Gastroesophageal sphincter (tissue), 4 donors: ENCODE measurements at regions not wholly inside any gene's neighbourhood (a gene's known extent, or its start where the extent isn't known, plus 50 kb on each side); places are given as distances from the start of the nearest gene placed in this dataset.

ENCODE experiments used
- ATAC-seq: fragments of 150-250 bp; one replicate; pipeline ENCODE4 v1.9.1; 2016; ENCODE audit warnings: mild to moderate bottlenecking, moderate library complexity
- H3K27ac ChIP-seq, 4 donors: fragments of 200-600 bp; sonication (generic) in 3 of 4; 1 replicate in 3 of 4; 2 replicates in 1 of 4; pipeline ENCODE4 v1.5.1; 2016 to 2019
- H3K27me3 ChIP-seq: fragments of 200-600 bp; sonication (generic); one replicate; pipeline ENCODE4 v1.5.1; 2019
- H3K36me3 ChIP-seq, 2 donors: fragments of 200-600 bp; sonication (generic); one replicate each; pipeline ENCODE4 v1.5.1; 2019; ENCODE audit warnings: control low read depth in 1 of 2
- H3K4me1 ChIP-seq, 3 donors: fragments of 200-600 bp; sonication (generic); 1 replicate in 2 of 3; 2 replicates in 1 of 3; pipeline ENCODE4 v1.5.1; 2016 to 2019; ENCODE audit warnings: control low read depth in 2 of 3
- H3K4me3 ChIP-seq, 2 donors: fragments of 200-600 bp; sonication (generic); one replicate each; pipeline ENCODE4 v1.5.1; 2019; ENCODE audit warnings: mild to moderate bottlenecking in 1 of 2, moderate library complexity in 1 of 2
- H3K9me3 ChIP-seq, 3 donors: fragments of 200-600 bp; sonication (generic); one replicate each; pipeline ENCODE4 v1.5.1; 2017 to 2019; ENCODE audit warnings: control low read depth in 2 of 3
- EP300 ChIP-seq: sonication (generic); formaldehyde crosslinking; IDR thresholded peaks from one replicate; pipeline ENCODE4 v1.6.1; 2017; ENCODE audit warnings: antibody characterized with exemption, mild to moderate bottlenecking
- POLR2A ChIP-seq, 2 donors: fragments of 450-650 bp; IDR thresholded peaks; one replicate each; pipeline ENCODE4 v1.6.1; 2017; ENCODE audit warnings: antibody characterized with exemption in 2 of 2, mild to moderate bottlenecking in 2 of 2, moderate library complexity in 1 of 2
- POLR2AphosphoS5 ChIP-seq: sonication (generic); formaldehyde crosslinking; IDR thresholded peaks from one replicate; pipeline ENCODE4 v1.6.1; 2017; ENCODE audit warnings: antibody characterized with exemption
- WGBS, 2 donors: methylation state at CpG; one replicate each; pipeline ENCODE4 v1.1.5; 2018; ENCODE audit warnings: low coverage in 1 of 2; 5-methylcytosine and 5-hydroxymethylcytosine counted together
- TF ChIP-seq, protein P1 (sequence below), 4 experiments: fragments of 200-600 bp in 2 of 4; fragments of 450-650 bp in 2 of 4; sonication (generic) in 1 of 4; IDR thresholded peaks; one replicate each; pipeline ENCODE4 v1.5.1; 2017 to 2019; ENCODE audit warnings: antibody characterized with exemption in 4 of 4, mild to moderate bottlenecking in 2 of 4, moderate library complexity in 2 of 4

DNA sequence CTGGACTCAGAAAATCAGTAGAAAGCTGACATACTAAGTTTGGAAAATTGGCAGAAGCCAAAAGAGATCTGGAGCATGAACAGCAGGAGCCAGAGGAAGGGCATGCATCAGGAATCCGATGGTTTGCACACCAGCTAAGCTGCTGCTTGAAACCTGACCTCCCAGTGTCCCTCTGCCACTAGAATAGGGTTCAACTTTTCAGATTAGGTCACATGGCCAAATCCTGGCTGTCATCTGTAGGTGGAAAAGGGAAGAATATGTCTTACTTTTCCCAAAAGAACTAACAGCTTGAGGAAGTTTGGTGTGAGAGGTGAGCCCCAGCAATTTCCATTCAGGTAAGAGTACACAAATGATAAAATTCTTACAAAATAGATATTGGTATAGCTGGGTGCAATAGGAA, 732.6 kb downstream of the RERGL start:
- Histone ChIP-seq H3K27ac (no peak overlapping the region), H3K9me3 (no peaks in the 10 kb centered on the region), H3K4me3 (no peak overlapping the region), H3K4me1 (no peaks in the 10 kb centered on the region), H3K36me3 (no peaks in the 10 kb centered on the region), H3K27me3 (no peaks in the 10 kb centered on the region)
- TF ChIP-seq POLR2AphosphoS5 (no peak), POLR2A (IDR thresholded peaks at IDR 0.05) (no peak), EP300 (no peak)
- TF ChIP-seq, protein P1, sequence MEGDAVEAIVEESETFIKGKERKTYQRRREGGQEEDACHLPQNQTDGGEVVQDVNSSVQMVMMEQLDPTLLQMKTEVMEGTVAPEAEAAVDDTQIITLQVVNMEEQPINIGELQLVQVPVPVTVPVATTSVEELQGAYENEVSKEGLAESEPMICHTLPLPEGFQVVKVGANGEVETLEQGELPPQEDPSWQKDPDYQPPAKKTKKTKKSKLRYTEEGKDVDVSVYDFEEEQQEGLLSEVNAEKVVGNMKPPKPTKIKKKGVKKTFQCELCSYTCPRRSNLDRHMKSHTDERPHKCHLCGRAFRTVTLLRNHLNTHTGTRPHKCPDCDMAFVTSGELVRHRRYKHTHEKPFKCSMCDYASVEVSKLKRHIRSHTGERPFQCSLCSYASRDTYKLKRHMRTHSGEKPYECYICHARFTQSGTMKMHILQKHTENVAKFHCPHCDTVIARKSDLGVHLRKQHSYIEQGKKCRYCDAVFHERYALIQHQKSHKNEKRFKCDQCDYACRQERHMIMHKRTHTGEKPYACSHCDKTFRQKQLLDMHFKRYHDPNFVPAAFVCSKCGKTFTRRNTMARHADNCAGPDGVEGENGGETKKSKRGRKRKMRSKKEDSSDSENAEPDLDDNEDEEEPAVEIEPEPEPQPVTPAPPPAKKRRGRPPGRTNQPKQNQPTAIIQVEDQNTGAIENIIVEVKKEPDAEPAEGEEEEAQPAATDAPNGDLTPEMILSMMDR (IDR thresholded peaks at IDR 0.05) = no peak
- ATAC-seq = no peak
- 43 to 47% methylated on average over 1 of the region's 1 CpG for WGBS, 2 donors

DNA sequence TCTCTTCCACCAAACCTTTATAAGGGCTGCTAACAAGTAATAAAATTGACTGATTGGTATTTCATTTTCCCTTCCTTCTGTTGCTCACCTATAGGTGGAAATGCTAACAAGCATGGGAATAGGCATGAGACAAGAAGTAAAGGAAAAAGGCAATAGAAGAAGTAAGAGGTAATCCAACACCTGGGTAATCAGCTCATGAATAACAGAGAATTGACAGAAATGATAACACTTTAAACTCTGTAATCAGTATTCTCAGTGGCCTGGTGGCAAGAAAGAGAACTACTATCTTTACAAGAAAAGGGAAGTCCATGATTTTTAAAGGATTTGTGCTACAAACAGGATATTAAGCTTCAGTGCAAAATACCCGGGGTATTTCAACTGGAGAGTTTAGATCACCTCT, 737.8 kb downstream of the RERGL start:
- TF ChIP-seq POLR2AphosphoS5 (no peak), EP300 (no peak), POLR2A (IDR thresholded peaks at IDR 0.05) (no peak)
- TF ChIP-seq, protein P1 (IDR thresholded peaks at IDR 0.05) = no peak
- no peak for ATAC-seq
- 59 to 75% methylated on average over 1 of the region's 1 CpG for WGBS, 2 donors

DNA sequence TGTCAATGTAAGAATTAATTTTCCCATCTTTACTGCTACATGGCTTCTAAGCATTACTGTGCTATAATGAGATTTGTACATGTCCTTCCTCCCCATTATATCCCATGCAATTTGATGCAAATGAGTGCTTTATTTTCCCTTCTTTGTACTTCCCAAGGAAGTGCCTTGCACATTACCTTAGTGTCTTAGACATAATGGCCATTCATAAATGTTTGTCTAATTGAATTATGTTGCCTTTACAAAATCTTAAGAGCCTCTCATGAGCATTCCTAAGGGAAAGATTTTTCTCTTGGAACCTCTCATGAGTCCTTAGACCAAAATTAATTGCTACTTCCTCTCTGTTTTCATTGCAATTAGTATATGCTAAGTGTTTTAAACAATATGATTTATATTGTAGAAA, 741.7 kb downstream of the RERGL start:
- Histone ChIP-seq H3K27ac (no peak overlapping the region), H3K4me3 (no peak overlapping the region), H3K27me3 (no peaks in the 10 kb centered on the region), H3K4me1 (no peaks in the 10 kb centered on the region), H3K9me3 (no peaks in the 10 kb centered on the region), H3K36me3 (no peaks in the 10 kb centered on the region)
- TF ChIP-seq EP300 = no peak
- TF ChIP-seq, protein P1 (IDR thresholded peaks at IDR 0.05) = no peak
- TF ChIP-seq POLR2A (IDR thresholded peaks at IDR 0.05) = no peak
- no peak for TF ChIP-seq POLR2AphosphoS5
- ATAC-seq = no peak

More for the DNA sequence above, 737.8 kb downstream of the RERGL start:
- H3K36me3 ChIP-seq = no peaks in the 10 kb centered on the region
- no peaks in the 10 kb centered on the region for H3K4me1 ChIP-seq
- H3K4me3 ChIP-seq = no peak overlapping the region
- no peaks in the 10 kb centered on the region for H3K9me3 ChIP-seq
- no peaks in the 10 kb centered on the region for H3K27me3 ChIP-seq
- H3K27ac ChIP-seq = no peak overlapping the region

DNA sequence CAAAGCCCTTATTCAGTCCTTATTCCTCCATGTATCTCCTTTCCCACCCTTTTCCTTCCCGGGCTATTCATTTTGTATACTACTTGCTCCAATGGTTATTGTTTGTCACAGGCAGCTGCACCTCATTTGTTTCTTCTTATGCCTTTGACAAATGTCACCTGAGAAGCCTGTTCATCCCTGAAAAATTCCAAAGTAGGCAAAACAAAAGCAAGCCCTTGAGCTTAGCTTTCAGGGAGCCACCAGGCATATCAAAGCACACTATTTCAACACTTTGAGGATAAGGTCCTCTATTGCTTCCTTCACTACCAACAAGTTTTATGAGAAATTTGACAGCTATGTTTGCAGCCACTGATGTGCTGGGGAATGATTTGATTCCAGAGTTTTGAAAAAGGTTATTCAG, 738.7 kb upstream of the LMO3 start:
- H3K27ac ChIP-seq = no peak overlapping the region
- H3K4me3 ChIP-seq = no peak overlapping the region
- TF ChIP-seq, protein P1 (IDR thresholded peaks at IDR 0.05) = no peak
- TF ChIP-seq POLR2AphosphoS5 (no peak), POLR2A (IDR thresholded peaks at IDR 0.05) (no peak), EP300 (no peak)
- no peaks in the 10 kb centered on the region for H3K4me1 ChIP-seq
- WGBS, 2 donors = 73% methylated on average over 1 of the region's 1 CpG; no CpG with 5 or more reads in 1 of the 2 donors
- H3K36me3 ChIP-seq = no peaks in the 10 kb centered on the region
- no peak for ATAC-seq
- no peaks in the 10 kb centered on the region for H3K9me3 ChIP-seq
- H3K27me3 ChIP-seq = no peaks in the 10 kb centered on the region

DNA sequence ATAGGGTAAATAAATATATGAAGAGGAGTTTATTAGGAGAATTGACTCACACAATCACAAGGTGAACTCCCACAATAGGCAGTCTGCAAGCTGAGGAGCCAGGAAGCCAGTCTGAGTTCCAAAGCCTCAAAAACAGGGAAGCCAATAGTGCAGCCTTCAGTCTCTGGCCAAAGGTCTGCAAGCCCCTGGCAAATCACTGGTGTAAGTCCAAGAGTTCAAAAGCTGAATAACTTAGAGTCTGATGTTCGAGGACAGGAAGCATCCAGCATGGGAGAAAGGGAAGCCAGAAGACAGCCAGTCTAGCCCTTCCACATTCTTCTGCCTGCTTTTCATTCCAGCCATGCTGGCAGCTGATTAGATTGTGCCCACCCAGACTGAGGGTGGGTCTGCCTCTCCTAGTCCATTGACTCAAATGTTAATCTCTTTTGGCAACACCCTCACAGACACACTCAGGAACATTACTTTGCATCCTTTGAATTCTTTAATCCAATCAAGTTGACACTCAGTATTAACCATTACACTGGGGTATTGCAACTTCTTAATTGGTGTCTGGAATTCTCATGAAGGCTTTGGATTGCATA, 736.5 kb upstream of the LMO3 start:
- ATAC-seq = no peak
- Histone ChIP-seq H3K36me3 (no peaks in the 10 kb centered on the region), H3K27me3 (no peaks in the 10 kb centered on the region), H3K27ac (no peak overlapping the region), H3K4me1 (no peaks in the 10 kb centered on the region), H3K9me3 (peaks cover 0 to 7% (median 0%) of the 10 kb centered on the region in 3 donors), H3K4me3 (no peak overlapping the region)
- WGBS, 2 donors = 86% methylated on average over 1 of the region's 1 CpG; no CpG with 5 or more reads in 1 of the 2 donors
- TF ChIP-seq POLR2A (IDR thresholded peaks at IDR 0.05) (no peak), POLR2AphosphoS5 (no peak), EP300 (no peak)
- TF ChIP-seq, protein P1 (IDR thresholded peaks at IDR 0.05) = no peak
